GM21381 (cell line): ENCODE measurements at regions not wholly inside any gene's neighbourhood (a gene's known extent, or its start where the extent isn't known, plus 50 kb on each side); places are given as distances from the start of the nearest gene placed in this dataset.
"Not testable (repeated sequence)": the region's sequence is repeated elsewhere in the genome, so short reads cannot be mapped to it uniquely, and the experiment has no call there.

Source experiments
- ATAC-seq: cut with Tn5 transposase; IDR thresholded peaks from one replicate; pipeline ENCODE4 v1.9.1; 2021; ENCODE audit warnings: mild to moderate bottlenecking, moderate library complexity; ENCODE audit not compliant: unreplicated experiment

DNA sequence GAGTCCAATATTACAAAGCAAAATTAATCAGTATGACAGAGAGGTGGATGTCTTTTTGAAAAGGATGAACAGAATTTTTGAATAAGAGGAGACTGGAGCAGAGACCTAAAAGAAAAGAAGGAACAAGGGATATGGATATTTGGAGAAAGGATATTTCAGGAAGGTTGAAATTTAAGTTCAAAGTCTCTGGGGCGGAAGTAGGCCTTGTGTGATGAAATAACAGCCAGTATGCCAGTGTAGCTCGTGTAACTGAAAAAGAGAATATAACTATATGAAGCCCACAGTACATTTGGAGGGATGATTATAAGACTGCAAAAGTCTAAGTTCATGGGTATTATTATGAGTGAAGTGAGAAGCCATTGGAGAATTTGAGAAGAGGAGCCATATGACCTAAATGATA lies 766.7 kb downstream of the GBE1 start:
- ATAC-seq: no peak

- no peak for ATAC-seq
Observed at GRCh38 chr3:80994085-80994665, 767.3 kb downstream of the GBE1 start.

DNA sequence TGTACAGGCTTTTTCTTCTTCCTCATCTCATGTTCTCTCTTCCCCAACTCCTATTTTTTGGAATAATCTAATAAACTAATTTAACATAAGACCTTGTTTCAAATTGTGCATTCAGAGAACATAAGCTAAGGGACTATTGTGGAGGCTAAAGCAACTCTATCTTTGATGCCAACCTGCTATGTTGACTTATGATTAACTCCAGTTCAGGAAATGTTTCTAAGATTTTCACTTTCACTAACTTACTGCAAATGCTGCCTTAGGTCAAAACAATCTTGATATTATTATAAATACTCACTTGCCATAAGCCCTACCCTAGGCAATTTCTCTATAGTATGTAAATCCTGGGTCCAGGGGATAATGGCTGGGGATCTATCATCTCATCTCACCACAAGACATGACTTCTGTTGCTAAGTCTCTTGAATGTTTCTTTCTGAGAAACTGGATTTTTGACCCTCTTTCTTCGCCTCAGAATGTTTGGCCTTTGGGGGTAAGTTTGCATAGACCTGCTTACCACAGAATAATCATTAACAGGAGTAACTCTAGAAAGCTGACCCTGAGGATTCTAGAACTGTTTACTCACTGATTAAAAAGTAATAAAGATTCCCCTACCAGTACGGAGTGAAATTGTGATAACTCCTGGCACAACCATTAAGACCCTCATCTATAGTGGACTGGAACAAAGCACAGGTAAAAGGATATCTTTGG lies 768.1 kb downstream of the GBE1 start:
- peak; percentile 65 for ATAC-seq

- no peak for ATAC-seq
Observed at GRCh38 chr3:80983753-80984152, 777.7 kb downstream of the GBE1 start.

GRCh38 chr3:80978216-80978969 lies 783.1 kb downstream of the GBE1 start:
- no peak for ATAC-seq

GRCh38 chr3:80970292-80970691 lies 791.2 kb downstream of the GBE1 start:
- ATAC-seq: no peak

DNA sequence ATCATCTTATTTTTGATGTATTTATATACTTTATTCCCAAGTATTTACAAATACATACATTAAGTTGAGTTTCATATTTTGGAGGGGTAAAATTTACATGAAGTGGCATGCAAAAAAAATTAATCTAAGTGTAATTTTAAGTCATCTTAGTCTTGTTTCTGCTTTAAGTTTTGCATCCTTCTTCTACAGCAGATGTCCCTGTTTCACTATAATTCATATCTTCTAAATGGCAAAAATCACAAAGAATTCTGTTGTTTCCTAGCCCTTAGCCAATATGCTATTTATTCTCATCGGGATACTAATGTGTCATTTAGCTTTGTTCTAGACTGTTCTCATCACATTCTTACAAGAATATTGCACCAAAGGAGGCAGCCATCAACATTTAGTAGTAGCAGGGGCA lies 831.9 kb downstream of the GBE1 start:
- ATAC-seq: no peak

GRCh38 chr3:80914854-80915253 lies 846.6 kb downstream of the GBE1 start:
- ATAC-seq: no peak

GRCh38 chr3:80898211-80898610 lies 863.2 kb downstream of the GBE1 start:
- ATAC-seq: no peak

DNA sequence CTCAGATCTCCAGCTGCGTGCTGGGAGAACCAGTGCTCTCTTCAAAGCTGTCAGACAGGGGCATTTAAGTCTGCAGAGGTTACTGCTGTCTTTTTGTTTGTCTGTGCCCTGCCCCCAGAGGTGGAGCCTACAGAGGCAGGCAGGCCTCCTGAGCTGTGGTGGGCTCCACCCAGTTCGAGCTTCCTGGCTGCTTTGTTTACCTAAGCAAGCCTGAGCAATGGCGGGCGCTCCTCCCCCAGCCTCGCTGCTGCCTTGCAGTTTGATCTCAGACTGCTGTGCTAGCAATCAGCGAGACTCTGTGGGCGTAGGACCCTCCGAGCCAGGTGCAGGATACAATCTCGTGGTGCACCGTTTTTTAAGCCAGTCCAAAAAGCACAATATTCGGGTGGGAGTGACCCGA lies 864.4 kb downstream of the GBE1 start:
- not testable (repeated sequence) for ATAC-seq

- no peak for ATAC-seq
Observed at GRCh38 chr3:80890571-80890970, 870.9 kb downstream of the GBE1 start.

- no peak for ATAC-seq
Observed at GRCh38 chr3:80889535-80889934, 871.9 kb downstream of the GBE1 start.

GRCh38 chr3:80870476-80871041 lies 890.9 kb downstream of the GBE1 start:
- ATAC-seq: no peak

GRCh38 chr3:80855482-80855881 lies 906.0 kb downstream of the GBE1 start:
- no peak for ATAC-seq

DNA sequence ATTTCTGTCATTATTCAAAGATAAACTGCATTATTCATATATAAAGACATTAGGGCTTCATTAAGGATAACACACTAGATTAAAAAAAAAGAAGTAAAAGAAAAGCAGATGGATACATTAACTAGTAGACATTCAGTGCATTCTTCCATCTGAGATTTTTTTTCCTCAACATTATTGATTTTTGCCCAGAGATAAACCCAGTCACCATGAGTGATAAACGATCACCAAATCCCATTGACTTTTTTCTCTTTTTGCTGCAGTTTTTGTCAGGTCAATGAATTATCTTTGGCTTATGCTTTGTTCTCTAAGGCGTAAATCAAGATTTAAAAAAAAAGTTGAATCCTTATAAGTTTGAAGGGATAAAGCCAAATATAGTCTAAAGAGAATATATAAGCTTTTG lies 925.0 kb downstream of the GBE1 start:
- ATAC-seq: no peak

DNA sequence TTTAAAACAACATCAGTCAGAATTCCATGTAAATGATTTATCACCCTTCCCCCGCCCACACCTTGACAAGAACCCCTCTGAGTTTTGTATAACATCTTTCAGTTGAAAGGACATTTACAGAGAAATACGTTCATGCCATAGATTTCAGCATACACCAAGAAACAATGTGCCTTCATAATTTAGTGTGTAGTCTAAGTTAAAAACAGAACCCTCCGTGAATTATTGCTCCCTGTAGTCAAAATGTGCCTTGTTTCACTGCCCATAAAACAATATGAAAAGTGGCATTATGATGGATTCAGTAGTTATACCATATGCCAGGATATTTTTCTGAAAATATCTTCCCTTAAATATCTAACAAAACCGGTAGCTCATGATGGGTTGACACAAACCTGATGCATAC lies 953.9 kb downstream of the GBE1 start:
- no peak for ATAC-seq

GRCh38 chr3:80806673-80807072 lies 954.8 kb downstream of the GBE1 start:
- no peak for ATAC-seq

GRCh38 chr3:80788914-80789313 lies 972.5 kb downstream of the GBE1 start:
- no peak for ATAC-seq

DNA sequence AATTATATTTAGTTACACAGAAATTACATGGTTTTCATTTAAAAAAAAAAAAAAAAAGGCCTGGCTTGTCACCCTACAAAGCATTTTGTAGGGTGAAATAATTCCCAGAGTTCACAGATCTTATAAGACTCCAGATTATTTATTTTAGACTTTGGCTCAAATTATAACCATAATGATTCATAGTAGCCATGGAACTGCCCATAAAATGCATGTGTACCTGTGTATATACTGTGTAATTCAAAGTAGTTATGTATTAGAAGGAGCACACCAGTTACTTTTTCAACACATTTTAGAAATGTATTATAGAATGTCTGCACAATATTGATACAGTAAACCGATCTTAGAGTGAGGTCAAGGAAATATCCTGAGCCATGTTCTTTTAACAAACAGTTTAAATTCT lies 975.6 kb downstream of the GBE1 start:
- no peak for ATAC-seq

GRCh38 chr3:80785475-80785874 lies 976.0 kb downstream of the GBE1 start:
- no peak for ATAC-seq

- no peak for ATAC-seq
Observed at GRCh38 chr3:80771085-80771484, 990.4 kb downstream of the GBE1 start.
